ENCODE measurements at regions not wholly inside any gene's neighbourhood (a gene's known extent, or its start where the extent isn't known, plus 50 kb on each side); places are given as distances from the start of the nearest gene placed in this dataset.
"Not testable (repeated sequence)": the region's sequence is repeated elsewhere in the genome, so short reads cannot be mapped to it uniquely, and the experiment has no call there.

- DNase-seq: not testable (repeated sequence)
Observed at GRCh38 chr2:37722971-37723370, 51.5 kb upstream of the CDC42EP3 start.

- DNase-seq: no peak
Observed at GRCh38 chr2:37730037-37730818, 58.8 kb upstream of the CDC42EP3 start.

DNA sequence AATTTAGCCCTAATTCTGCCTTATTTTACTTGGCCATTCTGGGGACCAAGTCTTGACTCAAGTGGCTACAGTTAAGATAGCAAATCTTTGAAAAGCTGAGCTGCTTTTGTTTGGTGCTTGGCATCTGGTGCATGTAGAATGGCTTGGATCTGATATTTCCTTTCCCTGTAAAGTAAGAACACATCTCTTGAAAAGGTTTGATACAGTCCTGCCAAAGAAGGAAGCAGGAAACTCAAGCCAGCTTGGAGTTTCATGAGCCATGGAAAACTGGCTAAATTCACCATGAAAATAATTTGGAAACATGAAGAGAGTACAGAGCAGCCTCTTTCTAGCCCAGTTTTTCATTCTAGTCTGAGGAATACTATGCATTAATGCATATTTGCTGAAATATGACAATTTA lies 61.0 kb upstream of the CDC42EP3 start:
- not testable (repeated sequence) for DNase-seq

- DNase-seq: no peak
Observed at GRCh38 chr2:37733251-37733650, 61.8 kb upstream of the CDC42EP3 start.

DNA sequence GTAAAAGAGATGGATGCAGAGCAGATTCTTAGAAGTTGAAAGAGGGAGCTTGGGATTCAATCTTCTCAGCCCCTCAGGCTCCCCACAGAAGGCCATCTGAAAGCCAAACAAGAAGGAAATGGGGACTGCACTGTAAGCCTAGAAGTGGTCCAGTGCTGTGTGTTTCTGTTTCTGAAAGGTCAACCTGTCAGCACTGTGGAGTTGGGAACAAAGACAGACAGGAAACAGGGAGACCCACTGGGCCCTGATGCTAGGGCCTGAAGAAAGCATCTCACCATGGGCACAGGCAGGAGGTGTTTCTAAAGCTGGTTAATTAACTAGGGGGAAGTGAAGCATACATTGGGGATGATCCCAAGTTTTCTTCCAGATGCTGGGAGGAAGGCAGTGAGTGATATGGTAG lies 62.5 kb upstream of the CDC42EP3 start:
- not testable (repeated sequence) for DNase-seq

- DNase-seq: not testable (repeated sequence)
Observed at GRCh38 chr2:37734891-37735523, 63.6 kb upstream of the CDC42EP3 start.

DNA sequence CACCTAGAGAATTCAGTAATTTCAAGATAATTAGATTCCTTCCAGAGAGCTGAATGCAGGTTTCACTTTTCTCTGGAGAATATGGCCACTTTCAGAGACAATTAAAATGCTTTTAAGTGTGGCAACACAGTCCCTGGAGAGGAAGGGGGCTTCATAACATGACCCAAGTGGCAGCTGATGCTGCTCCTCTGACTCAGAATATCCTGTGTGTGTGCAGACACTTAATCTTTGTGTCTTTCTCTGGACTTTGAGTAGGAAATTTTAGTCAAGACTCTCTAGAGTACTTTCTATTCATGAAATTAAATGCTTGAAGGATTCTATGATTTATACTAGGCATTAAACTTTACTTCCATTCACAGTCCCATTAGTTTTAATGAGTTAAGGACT lies 64.1 kb upstream of the CDC42EP3 start:
- DNase-seq: not testable (repeated sequence)

- no peak for DNase-seq
Observed at GRCh38 chr2:37737507-37737906, 66.1 kb upstream of the CDC42EP3 start.

- DNase-seq: no peak
Observed at GRCh38 chr2:37738266-37738885, 66.9 kb upstream of the CDC42EP3 start.

- DNase-seq: no peak
Observed at GRCh38 chr2:37739153-37739552, 67.7 kb upstream of the CDC42EP3 start.

- DNase-seq: no peak
Observed at GRCh38 chr2:37740164-37740739, 68.8 kb upstream of the CDC42EP3 start.

- DNase-seq: no peak
Observed at GRCh38 chr2:37742286-37742685, 70.8 kb upstream of the CDC42EP3 start.

DNA sequence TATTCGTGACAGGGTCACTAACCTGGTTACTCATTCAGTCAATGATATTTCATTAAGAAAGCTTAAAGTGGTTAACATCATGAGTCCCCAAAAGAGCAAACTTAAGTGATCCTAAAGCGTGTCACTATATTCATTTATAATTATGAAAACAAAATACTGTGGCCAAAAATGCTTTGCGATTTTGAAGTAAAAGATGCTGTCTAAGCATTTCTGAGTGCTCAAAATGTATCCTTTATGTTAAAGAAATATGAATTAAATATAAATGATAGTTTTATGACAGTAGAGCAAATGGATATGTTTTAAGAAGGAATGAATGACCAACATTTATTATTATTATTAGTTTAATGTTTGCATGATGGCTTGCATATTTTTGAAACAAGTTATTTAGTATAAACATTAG lies 72.6 kb upstream of the CDC42EP3 start:
- no peak for DNase-seq

DNA sequence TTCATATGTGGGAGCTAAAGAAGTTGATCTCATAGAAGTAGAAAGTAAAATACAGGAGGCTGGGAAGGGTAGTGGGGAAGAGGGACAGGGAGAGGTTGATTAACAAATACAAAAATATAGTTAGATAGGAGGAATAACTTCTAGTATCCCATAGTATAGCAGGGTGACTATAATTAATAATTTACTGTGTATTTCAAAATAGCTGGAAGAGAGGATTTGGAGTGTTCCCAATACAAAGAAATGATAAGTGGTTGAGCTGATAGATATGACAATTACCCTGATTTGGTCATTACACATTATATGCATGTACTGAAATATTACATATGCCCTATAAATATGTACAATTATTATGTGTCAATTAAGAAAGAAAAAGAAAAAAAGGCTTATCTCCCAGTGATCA lies 73.5 kb upstream of the CDC42EP3 start:
- DNase-seq: not testable (repeated sequence)

DNA sequence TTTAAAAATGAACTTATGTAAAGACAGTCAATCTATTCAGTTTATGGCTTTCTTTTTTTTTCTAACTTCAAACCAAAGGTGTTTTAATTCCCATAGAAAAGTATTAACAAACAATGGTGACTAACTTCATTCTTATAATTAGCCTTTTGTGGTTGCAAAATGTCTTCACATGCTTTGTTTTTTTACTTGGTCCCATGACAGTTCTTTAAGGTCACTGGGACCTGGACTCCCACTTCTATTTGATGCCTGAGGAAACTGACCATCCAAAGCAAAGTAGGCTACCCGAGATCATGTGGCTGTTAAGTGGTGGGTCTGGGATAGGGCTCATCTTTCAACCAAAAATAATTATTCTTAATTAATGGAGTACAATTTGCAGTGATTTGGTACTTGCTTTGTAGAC lies 74.6 kb upstream of the CDC42EP3 start:
- DNase-seq: not testable (repeated sequence)

- DNase-seq: no peak
Observed at GRCh38 chr2:37746883-37747282, 75.4 kb upstream of the CDC42EP3 start.

DNA sequence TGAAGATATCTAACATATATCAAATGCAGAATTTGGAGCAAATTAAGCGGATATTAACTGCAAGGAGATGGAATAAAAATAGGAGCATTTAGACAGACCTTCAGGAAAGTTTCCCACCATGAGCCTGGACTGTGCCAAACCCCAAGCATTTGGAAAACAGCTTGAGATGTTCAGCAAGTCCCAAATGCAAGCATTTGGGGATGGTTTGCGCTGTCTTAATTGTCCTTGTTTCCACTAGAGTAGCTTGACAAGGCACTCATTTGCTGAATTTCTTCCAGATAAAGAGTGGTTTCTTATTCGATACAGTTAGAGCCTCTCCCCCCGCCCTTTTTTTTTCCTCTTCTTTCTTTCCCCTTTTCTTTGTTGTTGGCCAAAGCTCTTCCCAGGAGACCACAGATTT lies 77.1 kb upstream of the CDC42EP3 start:
- DNase-seq: no peak

DNA sequence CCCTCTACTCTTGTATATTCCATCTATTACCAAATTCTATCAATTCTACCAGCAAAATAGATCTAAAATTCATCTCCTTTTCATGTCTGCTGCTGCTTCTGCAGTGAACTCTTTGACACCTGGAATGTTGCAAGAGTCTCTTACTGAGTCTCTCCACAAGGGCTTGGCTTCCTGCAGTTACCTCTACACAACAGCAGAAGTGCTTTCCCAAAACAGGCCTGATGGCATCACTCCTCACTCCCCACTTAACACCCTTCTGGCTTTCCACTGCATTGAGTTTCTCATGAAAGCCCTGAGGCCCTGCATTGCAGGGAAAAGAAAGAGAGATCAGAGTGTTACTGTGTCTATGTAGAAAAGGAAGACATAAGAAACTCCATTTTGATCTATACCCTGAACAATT lies 78.8 kb upstream of the CDC42EP3 start:
- not testable (repeated sequence) for DNase-seq

DNA sequence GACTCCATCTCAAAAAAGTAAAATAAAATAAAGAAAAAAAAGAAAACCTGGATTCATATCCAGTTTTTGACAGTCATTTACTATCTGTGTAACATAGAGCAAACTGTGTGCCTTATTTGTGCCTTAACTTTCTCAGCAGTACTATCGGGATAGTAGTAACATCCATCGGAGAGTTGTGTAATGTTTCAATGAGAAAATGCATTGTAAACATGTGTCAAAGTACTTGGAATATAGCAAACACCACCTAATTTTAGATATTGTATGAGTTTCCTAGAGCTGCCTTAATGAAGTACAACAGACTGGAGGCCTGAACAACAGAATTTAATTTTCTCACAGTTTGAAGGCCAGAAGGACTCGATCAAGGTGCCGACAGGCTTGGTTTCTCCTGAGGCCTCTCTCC lies 81.3 kb upstream of the CDC42EP3 start:
- DNase-seq: no peak

DNA sequence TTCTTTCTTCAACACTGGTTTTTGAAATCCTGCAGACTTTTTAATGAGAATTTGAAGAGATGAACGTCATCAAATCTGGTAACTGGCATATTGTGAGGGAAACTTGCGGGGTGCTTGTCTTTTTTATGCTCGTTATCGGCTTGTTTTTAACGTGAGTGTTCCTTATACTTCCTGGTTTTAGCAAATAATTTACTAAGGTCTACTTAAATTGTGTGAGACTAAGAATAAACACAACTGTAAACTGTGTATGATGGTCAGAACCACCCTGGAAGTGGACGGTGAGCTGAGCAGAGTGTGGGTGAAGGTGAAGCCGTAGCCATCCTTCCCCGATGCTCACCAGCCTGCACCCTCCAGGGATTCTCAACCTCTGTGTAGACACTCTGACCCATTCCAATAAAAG lies 82.3 kb upstream of the CDC42EP3 start:
- no peak for DNase-seq

DNA sequence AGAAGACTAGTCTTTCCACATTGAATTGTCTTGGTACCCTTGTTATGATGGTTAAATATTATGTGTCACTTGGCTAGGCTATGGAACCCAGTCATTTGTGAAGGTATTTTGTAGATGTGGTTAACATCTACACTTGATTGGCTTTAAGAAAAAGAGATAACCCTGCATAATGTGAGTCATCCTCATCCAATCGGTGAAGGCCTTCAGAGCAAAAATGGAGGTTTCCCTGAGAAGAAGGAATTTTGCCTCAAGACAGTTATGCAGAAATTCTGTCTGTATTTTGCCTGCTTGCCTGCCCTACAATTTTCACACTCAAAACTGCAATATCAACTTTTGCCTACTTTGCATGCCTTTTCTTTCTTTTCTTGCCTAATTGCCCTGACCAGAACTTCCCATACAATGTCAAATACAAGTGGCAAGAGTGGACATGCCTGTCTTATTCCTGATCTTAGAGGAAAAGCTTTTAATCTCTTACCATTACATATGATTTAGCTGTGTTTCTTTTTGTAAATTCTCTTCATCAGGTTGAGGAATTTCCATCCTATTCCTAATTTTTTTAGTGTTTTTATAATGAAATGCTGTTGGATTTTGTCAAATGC lies 84.6 kb upstream of the CDC42EP3 start:
- DNase-seq: not testable (repeated sequence)

- DNase-seq: not testable (repeated sequence)
Observed at GRCh38 chr2:37757456-37757855, 86.0 kb upstream of the CDC42EP3 start.

- DNase-seq: not testable (repeated sequence)
Observed at GRCh38 chr2:37758141-37758601, 86.7 kb upstream of the CDC42EP3 start.
